HG02763 (cell line): ENCODE measurements at regions not wholly inside any gene's neighbourhood (a gene's known extent, or its start where the extent isn't known, plus 50 kb on each side); places are given as distances from the start of the nearest gene placed in this dataset.
"Not testable (repeated sequence)": the region's sequence is repeated elsewhere in the genome, so short reads cannot be mapped to it uniquely, and the experiment has no call there.

ENCODE experiments used
- ATAC-seq: cut with Tn5 transposase; IDR thresholded peaks from one replicate; pipeline ENCODE4 v1.9.1; 2021; ENCODE audit warnings: mild to moderate bottlenecking, moderate library complexity; ENCODE audit not compliant: unreplicated experiment

DNA sequence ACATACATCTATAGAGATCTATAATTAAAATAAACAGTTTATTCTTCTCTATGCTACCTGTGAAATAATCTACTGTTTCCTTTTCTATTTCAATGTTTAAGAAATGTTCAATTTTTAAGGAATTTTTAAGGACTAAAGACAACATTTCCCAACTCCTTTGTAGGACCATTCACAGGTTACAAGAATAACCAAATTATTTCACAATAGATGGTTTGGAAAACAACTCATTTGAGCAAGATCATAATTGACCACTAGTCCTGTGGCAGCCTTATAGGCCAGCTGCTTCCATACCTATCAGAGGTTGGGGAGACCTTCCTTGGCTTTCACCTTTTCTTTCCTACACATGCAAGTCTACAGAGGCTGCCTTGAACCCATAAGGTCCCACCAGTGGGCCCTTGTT is 193.7 kb downstream of the TTC39B start:
- no peak for ATAC-seq

GRCh38 chr9:15111071-15111470 is 195.9 kb downstream of the TTC39B start:
- no peak for ATAC-seq

- peak; percentile 80 for ATAC-seq
These were observed 194.7 kb upstream of the FREM1 start for GRCh38 chr9:15104826-15105420.

DNA sequence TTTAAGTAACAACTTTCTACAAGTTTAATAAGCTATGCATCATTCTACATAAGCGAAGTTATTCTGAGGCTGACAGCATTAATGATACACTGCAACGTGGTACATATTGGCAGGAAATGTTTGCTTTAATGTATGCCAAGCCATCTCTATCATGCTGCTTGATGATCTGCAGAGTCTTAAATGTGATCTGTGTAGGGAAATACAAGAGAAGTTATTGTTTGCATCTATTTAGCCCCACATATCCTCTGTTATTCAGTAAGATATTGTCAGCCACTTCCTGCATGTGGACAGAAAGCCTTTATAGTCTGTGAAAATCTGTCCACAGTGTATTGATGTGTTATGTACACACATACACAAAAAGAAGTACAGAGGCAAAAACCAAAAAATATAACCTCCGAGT is 193.1 kb upstream of the FREM1 start:
- ATAC-seq, result no peak

- no peak for ATAC-seq
These were observed 190.9 kb upstream of the FREM1 start for GRCh38 chr9:15101095-15101494.

GRCh38 chr9:15100571-15100970 is 190.3 kb upstream of the FREM1 start:
- no peak for ATAC-seq

- ATAC-seq, result no peak
These were observed 186.7 kb upstream of the FREM1 start for GRCh38 chr9:15096972-15097371.

GRCh38 chr9:15086778-15087324 is 176.6 kb upstream of the FREM1 start:
- ATAC-seq, result no peak

DNA sequence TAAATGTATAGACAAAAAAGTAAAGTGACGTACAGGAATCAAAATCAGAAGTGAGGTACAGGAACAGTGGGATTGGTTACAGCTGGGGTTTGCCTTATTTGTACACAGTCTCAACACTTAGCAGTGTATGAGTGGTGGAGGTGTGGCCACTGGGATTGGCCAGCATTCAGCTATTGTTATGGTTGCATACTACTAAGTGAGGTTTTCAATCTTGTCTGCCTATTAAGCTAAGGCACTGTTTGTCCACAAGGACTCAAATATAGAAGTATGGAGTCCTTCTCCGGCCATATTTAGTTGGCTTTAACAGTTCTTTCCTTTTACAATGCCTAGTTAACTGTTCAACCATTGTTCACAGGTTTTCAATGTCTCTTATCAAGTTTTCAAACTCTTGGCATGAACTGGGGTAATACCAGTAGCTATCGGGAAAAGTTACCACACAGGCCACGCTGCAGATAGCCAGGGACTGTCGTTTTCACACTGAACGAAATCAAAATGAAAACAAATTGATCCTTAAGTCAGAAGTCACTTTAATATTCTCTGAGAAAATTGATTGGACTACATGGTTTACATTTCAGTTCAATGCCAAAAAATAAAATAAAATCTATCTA is 176.0 kb upstream of the FREM1 start:
- ATAC-seq, result no peak

GRCh38 chr9:15081021-15081753 is 171.0 kb upstream of the FREM1 start:
- ATAC-seq, result no peak

GRCh38 chr9:15080401-15080800 is 170.2 kb upstream of the FREM1 start:
- no peak for ATAC-seq

DNA sequence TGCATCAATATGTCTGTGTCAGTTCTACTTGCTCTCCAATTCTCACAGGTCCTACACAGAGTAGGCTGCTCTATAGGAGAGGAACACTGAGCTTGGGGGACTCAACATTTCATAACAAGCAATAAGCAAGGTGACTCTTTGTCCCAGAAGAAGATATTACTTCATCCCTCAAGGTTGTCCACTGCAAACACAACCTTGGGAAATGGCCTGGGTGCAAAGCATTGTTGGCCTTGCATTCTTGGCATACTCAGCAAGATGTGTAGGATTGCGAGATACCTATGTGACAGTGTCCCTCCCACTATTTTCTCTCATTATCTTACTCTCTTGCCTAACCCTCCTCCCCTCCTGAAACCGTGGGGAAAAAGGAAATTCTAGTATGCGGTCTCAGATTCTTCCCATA is 169.8 kb upstream of the FREM1 start:
- no peak for ATAC-seq

DNA sequence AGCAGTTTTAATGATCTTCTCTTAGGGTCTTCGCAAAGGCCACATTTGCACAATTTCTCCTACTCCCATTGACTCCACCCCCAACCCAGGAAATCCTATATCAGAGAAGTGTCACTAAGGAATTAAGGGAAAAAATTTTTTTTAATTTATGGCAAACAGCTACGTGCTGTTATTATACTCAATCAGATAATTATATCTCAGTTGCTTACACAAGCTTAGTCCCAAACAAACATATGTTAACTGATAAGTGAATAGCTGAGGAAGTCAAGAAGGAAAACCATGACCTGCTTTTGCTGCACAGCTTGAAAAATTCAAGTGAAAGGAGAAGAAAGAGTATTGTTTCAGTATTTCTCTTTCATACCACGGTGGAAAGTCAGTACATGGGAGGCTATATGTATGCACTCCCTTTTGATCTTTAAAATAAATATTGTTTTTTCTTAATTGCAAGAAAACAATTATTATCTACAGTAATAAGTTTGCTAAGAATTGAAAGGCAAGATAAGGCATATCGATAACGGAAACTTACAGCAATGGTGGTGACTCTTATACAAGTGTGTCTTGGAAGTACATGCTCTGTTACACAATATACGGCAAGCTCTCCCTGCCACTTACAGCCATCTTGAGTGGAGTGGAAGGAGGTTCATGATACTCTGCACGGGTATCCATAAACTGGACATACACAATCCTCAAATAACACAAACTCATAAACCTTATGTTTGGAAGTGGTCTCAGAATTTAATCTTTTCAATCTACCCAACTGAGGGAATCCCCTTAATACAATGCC is 167.9 kb upstream of the FREM1 start:
- ATAC-seq, result no peak

DNA sequence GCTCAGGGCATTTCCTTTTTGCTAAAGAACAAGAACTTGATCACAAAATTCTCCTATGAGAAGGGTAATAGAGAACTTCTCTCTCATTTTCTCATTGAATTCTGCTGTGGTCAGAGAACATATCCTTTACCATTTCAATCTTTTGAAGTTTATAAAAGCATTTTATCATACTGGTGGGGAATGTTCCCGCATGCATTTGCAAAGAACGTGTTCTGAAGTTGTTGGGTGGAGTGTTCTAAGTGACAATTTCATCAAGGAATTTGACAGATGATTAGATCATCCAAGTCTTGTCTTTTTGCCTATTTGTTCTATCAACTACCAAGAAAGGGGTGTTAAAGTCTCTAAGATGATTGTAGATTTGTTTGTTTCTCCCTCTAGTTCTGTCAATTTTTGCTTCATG is 163.4 kb upstream of the FREM1 start:
- ATAC-seq, result no peak

DNA sequence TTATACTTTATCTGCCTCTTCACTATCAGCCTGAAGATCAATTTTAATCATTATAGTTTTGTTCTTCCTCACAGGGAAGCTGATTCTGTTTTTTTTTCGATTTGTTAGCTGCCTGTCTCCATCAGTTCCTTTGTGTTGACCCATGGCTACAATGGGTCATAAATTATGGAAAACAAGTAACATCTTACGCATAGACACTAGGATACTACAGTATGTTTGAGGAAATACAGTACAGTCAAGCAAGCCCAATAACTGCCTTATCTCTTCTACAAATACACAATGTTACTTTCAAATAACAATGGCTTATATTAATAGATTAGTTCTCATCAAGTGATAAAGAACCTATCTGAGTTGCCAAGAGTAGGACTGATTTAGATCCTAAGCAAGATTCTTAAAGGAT is 160.5 kb upstream of the FREM1 start:
- no peak for ATAC-seq

DNA sequence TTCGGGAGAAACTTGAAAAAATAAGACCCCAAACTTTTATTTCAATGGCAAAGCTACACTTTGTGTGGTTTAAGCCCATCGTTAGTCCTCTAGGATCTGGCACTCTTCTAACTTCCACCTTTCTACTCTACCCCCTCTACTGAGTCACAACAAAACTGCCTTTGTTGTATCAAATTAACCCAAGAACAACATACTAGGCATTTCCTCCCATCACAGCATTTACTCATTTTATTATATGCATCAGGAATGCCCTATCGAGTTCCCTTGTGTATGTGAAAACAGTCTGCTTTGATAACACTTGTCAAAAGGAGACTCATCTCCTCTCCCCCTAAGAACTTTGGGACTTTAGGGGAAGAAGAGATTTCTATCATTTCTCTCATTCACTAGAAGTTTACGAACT is 158.9 kb upstream of the FREM1 start:
- ATAC-seq, result no peak

- no peak for ATAC-seq
These were observed 158.0 kb upstream of the FREM1 start for GRCh38 chr9:15068261-15068660.

DNA sequence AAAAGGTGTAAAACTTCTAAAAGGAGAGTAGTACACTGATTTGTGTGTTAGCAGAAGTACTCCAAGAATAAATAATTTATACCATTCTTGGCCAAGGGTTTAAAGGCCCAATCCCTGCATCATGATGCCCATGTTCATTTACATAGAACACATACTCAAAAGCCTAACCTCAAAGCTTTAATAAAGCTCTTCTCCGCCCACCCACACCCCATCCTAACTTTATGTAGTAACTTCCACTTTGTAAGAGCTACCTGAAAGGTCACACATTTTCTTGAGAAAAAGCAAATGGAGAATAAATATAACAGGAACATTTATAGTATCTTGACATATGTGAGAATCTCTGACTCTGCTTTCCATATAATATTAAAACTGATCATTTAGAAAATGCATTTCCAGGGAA is 148.8 kb upstream of the FREM1 start:
- ATAC-seq, result no peak

GRCh38 chr9:15058236-15058635 is 148.0 kb upstream of the FREM1 start:
- no peak for ATAC-seq

GRCh38 chr9:15055284-15055683 is 145.1 kb upstream of the FREM1 start:
- not testable (repeated sequence) for ATAC-seq

GRCh38 chr9:15048772-15049171 is 138.5 kb upstream of the FREM1 start:
- ATAC-seq, result no peak
